ENCODE measurements at regions not wholly inside any gene's neighbourhood (a gene's known extent, or its start where the extent isn't known, plus 50 kb on each side); places are given as distances from the start of the nearest gene placed in this dataset.

DNA sequence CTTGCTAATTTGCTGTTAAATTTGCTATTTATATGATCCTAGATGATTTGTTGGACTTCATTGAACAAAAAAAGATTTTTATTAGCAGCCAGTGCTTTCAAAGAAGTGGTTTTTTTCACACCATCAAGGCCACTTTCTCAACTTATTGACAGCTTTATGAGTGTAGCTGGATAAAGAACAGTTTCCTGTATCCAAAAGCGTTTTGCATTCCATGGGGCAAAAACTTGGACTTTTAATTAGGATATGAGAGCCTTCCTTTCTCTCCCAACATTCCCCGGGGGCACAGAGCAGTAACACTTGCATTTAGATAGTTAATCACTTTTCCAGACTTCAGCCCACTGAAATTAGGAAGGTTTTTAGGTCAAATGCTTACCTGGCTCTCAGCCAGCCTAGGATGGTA lies 177.1 kb upstream of the ELAC2 start:
- Histone ChIP-seq H3K27ac (no peak overlapping the region), H3K9me3 (no peaks in the 10 kb centered on the region), H3K4me3 (no peak overlapping the region), H3K27me3 (no peaks in the 10 kb centered on the region), H3K36me3 (no peaks in the 10 kb centered on the region), H3K4me1 (no peaks in the 10 kb centered on the region)
- no peak for DNase-seq (ENCODE audit: low spot score)
- TF ChIP-seq, protein P1, sequence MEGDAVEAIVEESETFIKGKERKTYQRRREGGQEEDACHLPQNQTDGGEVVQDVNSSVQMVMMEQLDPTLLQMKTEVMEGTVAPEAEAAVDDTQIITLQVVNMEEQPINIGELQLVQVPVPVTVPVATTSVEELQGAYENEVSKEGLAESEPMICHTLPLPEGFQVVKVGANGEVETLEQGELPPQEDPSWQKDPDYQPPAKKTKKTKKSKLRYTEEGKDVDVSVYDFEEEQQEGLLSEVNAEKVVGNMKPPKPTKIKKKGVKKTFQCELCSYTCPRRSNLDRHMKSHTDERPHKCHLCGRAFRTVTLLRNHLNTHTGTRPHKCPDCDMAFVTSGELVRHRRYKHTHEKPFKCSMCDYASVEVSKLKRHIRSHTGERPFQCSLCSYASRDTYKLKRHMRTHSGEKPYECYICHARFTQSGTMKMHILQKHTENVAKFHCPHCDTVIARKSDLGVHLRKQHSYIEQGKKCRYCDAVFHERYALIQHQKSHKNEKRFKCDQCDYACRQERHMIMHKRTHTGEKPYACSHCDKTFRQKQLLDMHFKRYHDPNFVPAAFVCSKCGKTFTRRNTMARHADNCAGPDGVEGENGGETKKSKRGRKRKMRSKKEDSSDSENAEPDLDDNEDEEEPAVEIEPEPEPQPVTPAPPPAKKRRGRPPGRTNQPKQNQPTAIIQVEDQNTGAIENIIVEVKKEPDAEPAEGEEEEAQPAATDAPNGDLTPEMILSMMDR (IDR thresholded peaks at IDR 0.05) = no peak

DNA sequence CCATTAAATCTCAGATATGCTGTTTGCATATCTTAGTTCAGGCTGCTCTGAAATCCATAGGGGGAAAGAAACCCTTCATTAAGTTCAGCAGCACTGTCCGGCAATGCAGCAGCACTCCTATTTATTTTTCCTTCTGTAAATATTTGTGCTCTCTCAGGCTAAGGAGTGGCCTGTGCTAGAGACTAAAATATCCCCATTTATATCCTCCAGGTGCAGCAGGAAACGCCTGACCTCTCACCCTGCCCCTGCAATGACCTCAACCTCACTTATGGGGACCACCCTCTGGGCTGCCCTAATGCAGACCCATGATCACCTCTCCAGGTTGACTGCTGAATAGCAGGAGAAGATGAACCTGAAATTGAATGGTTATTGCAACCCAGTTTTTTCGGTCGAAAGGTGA lies 165.0 kb upstream of the ELAC2 start:
- Histone ChIP-seq H3K9me3 (no peaks in the 10 kb centered on the region), H3K4me1 (no peaks in the 10 kb centered on the region), H3K27ac (no peak overlapping the region), H3K4me3 (no peak overlapping the region), H3K27me3 (no peaks in the 10 kb centered on the region), H3K36me3 (no peaks in the 10 kb centered on the region)
- TF ChIP-seq, protein P1 (IDR thresholded peaks at IDR 0.05) = no peak
- DNase-seq (ENCODE audit: low spot score) = no peak

DNA sequence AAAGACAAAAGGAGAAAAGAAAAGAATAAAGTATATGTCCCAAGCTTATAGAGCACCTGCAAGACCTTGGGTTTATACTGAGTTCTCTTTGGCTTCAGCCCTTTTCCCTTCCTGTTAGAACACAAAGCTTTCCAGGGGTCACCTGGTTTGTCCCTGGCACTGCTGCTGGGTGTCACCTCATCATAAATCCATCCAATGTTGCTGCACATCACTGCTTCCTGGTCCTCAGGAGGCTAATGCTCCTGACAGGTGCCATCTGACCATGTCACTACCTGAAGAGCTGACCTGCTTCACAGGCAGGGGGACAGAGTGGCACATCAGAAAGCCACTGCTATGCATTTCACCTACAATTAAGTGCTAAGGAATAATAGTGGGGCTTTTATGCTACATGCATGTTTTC lies 164.6 kb upstream of the ELAC2 start:
- Histone ChIP-seq H3K9me3 (no peaks in the 10 kb centered on the region), H3K4me3 (no peak overlapping the region), H3K36me3 (no peaks in the 10 kb centered on the region), H3K27ac (no peak overlapping the region), H3K4me1 (no peaks in the 10 kb centered on the region), H3K27me3 (no peaks in the 10 kb centered on the region)
- TF ChIP-seq, protein P1 (IDR thresholded peaks at IDR 0.05) = no peak
- DNase-seq (ENCODE audit: low spot score) = no peak

DNA sequence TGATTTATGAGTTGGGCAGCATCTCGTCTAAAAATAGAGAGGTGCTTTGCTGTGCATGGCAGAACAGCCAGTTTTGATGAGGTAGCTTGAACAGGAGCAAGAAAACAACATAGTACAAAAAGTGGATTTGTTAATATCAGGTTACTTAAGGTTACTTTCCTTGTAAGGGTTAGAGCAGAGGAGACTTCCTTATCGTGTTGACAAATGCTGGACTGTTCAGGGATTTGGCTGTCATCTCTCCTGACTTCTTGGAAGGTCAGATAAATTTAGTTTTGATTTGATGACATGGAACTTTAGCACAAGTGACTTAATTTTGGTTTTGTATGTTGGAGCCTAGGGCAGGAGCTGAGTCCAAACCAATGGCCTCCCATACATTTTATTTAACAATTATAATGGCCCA lies 163.9 kb upstream of the ELAC2 start:
- TF ChIP-seq, protein P1 (IDR thresholded peaks at IDR 0.05) = no peak
- H3K4me1 ChIP-seq = no peaks in the 10 kb centered on the region
- H3K27me3 ChIP-seq = no peaks in the 10 kb centered on the region
- no peak overlapping the region for H3K4me3 ChIP-seq
- H3K27ac ChIP-seq = no peak overlapping the region
- H3K9me3 ChIP-seq = no peaks in the 10 kb centered on the region
- H3K36me3 ChIP-seq = no peaks in the 10 kb centered on the region
- DNase-seq (ENCODE audit: low spot score) = no peak

DNA sequence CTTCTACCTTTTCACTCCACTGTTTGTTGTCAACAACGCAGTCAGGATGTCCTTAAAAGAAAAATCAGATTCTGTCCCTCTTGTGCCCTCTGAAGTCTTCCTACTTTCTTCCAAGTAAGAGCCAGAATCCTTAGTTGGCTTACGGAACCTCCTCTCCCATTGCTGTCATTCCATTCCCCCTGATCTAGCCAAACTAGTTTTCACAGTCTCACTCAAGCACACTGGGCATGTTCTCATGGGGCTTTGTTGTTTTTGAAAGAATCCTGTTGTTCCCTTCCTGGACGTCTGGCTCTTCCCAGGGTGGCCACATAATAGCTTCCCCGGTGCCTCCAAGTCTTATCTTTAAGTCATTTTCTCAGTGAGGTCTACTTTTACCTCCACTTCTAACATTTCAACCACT lies 158.6 kb upstream of the ELAC2 start:
- no peak for DNase-seq (ENCODE audit: low spot score)
- no peaks in the 10 kb centered on the region for H3K36me3 ChIP-seq
- H3K9me3 ChIP-seq = peaks cover 0 to 29% of the 10 kb centered on the region in 2 donors
- no peaks in the 10 kb centered on the region for H3K27me3 ChIP-seq
- H3K4me1 ChIP-seq = no peaks in the 10 kb centered on the region
- no peak overlapping the region for H3K4me3 ChIP-seq
- TF ChIP-seq, protein P1 (IDR thresholded peaks at IDR 0.05) = no peak
- H3K27ac ChIP-seq = no peak overlapping the region

DNA sequence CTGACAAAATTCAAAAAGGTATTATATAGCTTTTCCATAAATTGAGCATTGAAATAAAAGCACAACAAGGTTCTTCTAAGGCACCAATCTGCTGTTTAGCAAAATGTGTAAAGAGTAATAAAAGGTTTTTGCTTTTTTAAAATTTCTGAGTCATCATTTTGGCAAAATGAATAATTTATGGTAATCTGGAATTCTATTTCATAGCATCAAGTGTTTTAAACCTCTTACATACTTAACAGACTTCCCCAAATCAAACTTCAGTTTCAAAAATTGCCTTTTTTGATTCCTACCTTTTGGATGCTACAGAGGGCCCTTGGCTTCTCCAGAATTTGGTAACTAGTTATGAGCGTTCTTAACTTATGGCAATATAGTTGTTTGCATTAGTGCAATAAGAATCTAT lies 154.0 kb upstream of the ELAC2 start:
- Histone ChIP-seq H3K9me3 (peaks cover 0 to 33% of the 10 kb centered on the region in 2 donors), H3K4me1 (no peaks in the 10 kb centered on the region), H3K4me3 (no peak overlapping the region), H3K36me3 (no peaks in the 10 kb centered on the region), H3K27me3 (no peaks in the 10 kb centered on the region), H3K27ac (no peak overlapping the region)
- TF ChIP-seq, protein P1 (IDR thresholded peaks at IDR 0.05) = no peak
- DNase-seq (ENCODE audit: low spot score) = no peak

All from right atrium auricular region (tissue), 2 donors.